ENCODE measurements at regions not wholly inside any gene's neighbourhood (a gene's known extent, or its start where the extent isn't known, plus 50 kb on each side); places are given as distances from the start of the nearest gene placed in this dataset.

- H3K4me3 Mint-ChIP-seq: no peak overlapping the region
- H3K4me1 Mint-ChIP-seq: peaks cover 14% of the 10 kb centered on the region
- H3K27ac Mint-ChIP-seq: no peak overlapping the region
- POLR2A ChIA-PET: no interaction called here
- no peaks in the 10 kb centered on the region for H3K36me3 Mint-ChIP-seq
- H3K9me3 Mint-ChIP-seq: peaks cover 10% of the 10 kb centered on the region
- CTCF ChIA-PET: interaction anchor here (1.1 kb wide), 1 partner anchor 98 kb away, joined by 3 read pairs; the partner anchor contains the start of gene SDK1
- H3K27me3 Mint-ChIP-seq (ENCODE audit: low read depth): no peaks in the 10 kb centered on the region; the same call in 1 of the 2 replicates
- no peak for ATAC-seq
- TF ChIP-seq ATF2 (CRISPR knock-in tag; IDR thresholded peaks at IDR 0.05; ENCODE audit: borderline replicate concordance, low read depth) (no peak), ETV6 (CRISPR knock-in tag; IDR thresholded peaks at IDR 0.05) (no peak), TEAD1 (CRISPR knock-in tag; IDR thresholded peaks at IDR 0.05) (no peak), HMGA2 (CRISPR knock-in tag; IDR thresholded peaks at IDR 0.05) (no peak), FOXP4 (CRISPR knock-in tag; IDR thresholded peaks at IDR 0.05) (no peak), CREM (CRISPR knock-in tag; IDR thresholded peaks at IDR 0.05) (no peak), SP1 (CRISPR knock-in tag; conservative IDR thresholded peaks at IDR 0.05) (no peak), ATF1 (CRISPR knock-in tag; IDR thresholded peaks at IDR 0.05) (no peak), RORB (CRISPR knock-in tag; IDR thresholded peaks at IDR 0.05) (no peak), ZNF121 (CRISPR knock-in tag; IDR thresholded peaks at IDR 0.05) (no peak), GABPB1 (CRISPR knock-in tag; IDR thresholded peaks at IDR 0.05) (no peak), SOX15 (CRISPR knock-in tag; IDR thresholded peaks at IDR 0.05) (no peak), KAT7 (CRISPR knock-in tag; IDR thresholded peaks at IDR 0.05; ENCODE audit: borderline replicate concordance) (no peak), TEAD4 (CRISPR knock-in tag; IDR thresholded peaks at IDR 0.05) (no peak), CREB1 (CRISPR knock-in tag; IDR thresholded peaks at IDR 0.05) (no peak), SMAD4 (CRISPR knock-in tag; IDR thresholded peaks at IDR 0.05) (no peak), MLX (CRISPR knock-in tag; IDR thresholded peaks at IDR 0.05) (no peak), CDX4 (CRISPR knock-in tag; IDR thresholded peaks at IDR 0.05; ENCODE audit: borderline replicate concordance) (no peak), NR3C1 (CRISPR knock-in tag; conservative IDR thresholded peaks at IDR 0.05; ENCODE audit: low read depth) (no peak), ZNF219 (CRISPR knock-in tag; IDR thresholded peaks at IDR 0.05; ENCODE audit: borderline replicate concordance) (no peak)
- no peak for DNase-seq (ENCODE audit: low spot score)
These were observed 98.9 kb upstream of the SDK1 start for GRCh38 chr7:3201937-3202710.

DNA sequence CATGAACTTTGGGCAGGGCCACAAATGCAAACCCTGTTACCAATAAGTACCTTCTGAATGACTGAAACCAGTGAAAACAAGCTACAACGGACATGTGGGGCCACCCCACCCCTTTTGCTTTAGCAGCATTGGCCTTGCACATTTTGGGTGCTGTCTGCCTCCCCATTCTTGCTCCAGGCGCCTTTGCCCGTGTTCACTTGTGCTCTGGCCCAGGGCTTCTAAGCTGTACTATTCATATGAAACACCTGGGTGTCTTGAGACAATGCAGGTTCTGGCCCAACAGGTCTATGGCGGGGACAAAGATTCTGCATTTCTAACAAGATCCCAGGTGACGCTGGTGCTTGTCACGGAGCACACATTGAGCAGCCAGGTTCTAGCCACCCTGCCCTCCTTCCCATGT, 96.5 kb upstream of the SDK1 start:
- Mint-ChIP-seq H3K4me3 (no peak overlapping the region), H3K27me3 (ENCODE audit: low read depth) (no peaks in the 10 kb centered on the region)
- CTCF ChIA-PET: interaction anchor here (0.9 to 1.3 kb wide), 2 partner anchors 42 to 96 kb away, joined by 3 read pairs; partner anchors contain the start of gene SDK1
- TF ChIP-seq, protein P1, sequence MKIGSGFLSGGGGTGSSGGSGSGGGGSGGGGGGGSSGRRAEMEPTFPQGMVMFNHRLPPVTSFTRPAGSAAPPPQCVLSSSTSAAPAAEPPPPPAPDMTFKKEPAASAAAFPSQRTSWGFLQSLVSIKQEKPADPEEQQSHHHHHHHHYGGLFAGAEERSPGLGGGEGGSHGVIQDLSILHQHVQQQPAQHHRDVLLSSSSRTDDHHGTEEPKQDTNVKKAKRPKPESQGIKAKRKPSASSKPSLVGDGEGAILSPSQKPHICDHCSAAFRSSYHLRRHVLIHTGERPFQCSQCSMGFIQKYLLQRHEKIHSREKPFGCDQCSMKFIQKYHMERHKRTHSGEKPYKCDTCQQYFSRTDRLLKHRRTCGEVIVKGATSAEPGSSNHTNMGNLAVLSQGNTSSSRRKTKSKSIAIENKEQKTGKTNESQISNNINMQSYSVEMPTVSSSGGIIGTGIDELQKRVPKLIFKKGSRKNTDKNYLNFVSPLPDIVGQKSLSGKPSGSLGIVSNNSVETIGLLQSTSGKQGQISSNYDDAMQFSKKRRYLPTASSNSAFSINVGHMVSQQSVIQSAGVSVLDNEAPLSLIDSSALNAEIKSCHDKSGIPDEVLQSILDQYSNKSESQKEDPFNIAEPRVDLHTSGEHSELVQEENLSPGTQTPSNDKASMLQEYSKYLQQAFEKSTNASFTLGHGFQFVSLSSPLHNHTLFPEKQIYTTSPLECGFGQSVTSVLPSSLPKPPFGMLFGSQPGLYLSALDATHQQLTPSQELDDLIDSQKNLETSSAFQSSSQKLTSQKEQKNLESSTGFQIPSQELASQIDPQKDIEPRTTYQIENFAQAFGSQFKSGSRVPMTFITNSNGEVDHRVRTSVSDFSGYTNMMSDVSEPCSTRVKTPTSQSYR (CRISPR knock-in tag; IDR thresholded peaks at IDR 0.05): no peak
- no peak for TF ChIP-seq NFE2L1 (CRISPR knock-in tag; IDR thresholded peaks at IDR 0.05)
- no peak for TF ChIP-seq STAT6 (CRISPR knock-in tag; conservative IDR thresholded peaks at IDR 0.05; ENCODE audit: low read depth)
- TF ChIP-seq, protein P2, sequence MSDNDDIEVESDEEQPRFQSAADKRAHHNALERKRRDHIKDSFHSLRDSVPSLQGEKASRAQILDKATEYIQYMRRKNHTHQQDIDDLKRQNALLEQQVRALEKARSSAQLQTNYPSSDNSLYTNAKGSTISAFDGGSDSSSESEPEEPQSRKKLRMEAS (CRISPR knock-in tag; IDR thresholded peaks at IDR 0.05): no peak
- TF ChIP-seq IRF2 (CRISPR knock-in tag; IDR thresholded peaks at IDR 0.05; ENCODE audit: borderline replicate concordance, low read depth): no peak
- TF ChIP-seq ZNF219 (CRISPR knock-in tag; IDR thresholded peaks at IDR 0.05; ENCODE audit: borderline replicate concordance): no peak

More for the DNA sequence above, 96.5 kb upstream of the SDK1 start:
- Mint-ChIP-seq H3K36me3 (no peaks in the 10 kb centered on the region), H3K27ac (no peak overlapping the region), H3K9me3 (peaks cover 1% of the 10 kb centered on the region), H3K4me1 (peaks cover 3% of the 10 kb centered on the region; the same call in 1 of the 2 replicates)
- no peak for ATAC-seq
- DNase-seq (ENCODE audit: low spot score): no peak
- POLR2A ChIA-PET: no interaction called here

All from WTC11 (cell line).